K562 (cell line): ENCODE measurements at regions not wholly inside any gene's neighbourhood (a gene's known extent, or its start where the extent isn't known, plus 50 kb on each side); places are given as distances from the start of the nearest gene placed in this dataset.

Experiments used
- ATAC-seq: fragments of 200-7000 bp; cut with Tn5 transposase; 3 replicates; pipeline ENCODE4 v1.9.1; 2020; ENCODE audit warnings: moderate library complexity
- BruUV-seq: library from RNA; stranded (reverse); fragments of 400-500 nt; replicated peaks from 2 replicates; lab custom pipeline; 2021; lab: Mats Ljungman, UMichigan
- CTCF ChIA-PET: fragments of 300-600 bp; formaldehyde crosslinking; extraction: SDS; loops from one replicate; lab custom pipeline; 2021; ENCODE audit warnings: low intra/inter-chr PET ratio; lab: Yijun Ruan, JAX
- POLR2A ChIA-PET: fragments of 300-600, 350-650 bp; sonication (Branson Sonifier 250); formaldehyde crosslinking; extraction: SDS; loops from one replicate; lab custom pipeline; 2021; ENCODE audit warnings: antibody characterized with exemption, inconsistent platforms; lab: Yijun Ruan, JAX
- DNase-seq, 4 experiments: peaks; one replicate each; pipeline versions ENCODE4 v3.0.0 to v3.0.0-alpha.2; 2011 to 2018; ENCODE audit warnings: low spot score in 3 of 4, mixed read lengths in 3 of 4; ENCODE audit errors: extremely low read depth in 1 of 4
- FAIRE-seq: peaks from 2 replicates; lab custom pipeline; 2011; peaks lifted over from hg19 to GRCh38; lab: Jason Lieb, UNC
- H2AFZ ChIP-seq: 2 replicates; pipeline ENCODE4 v1.6.0; 2011; ENCODE audit warnings: low read depth, low read length, control low read depth, inconsistent platforms
- H3K27ac ChIP-seq: fragments of 200-600 bp; 3 replicates; pipeline ENCODE4 v1.8.0; 2011; ENCODE audit warnings: low read depth, mild to moderate bottlenecking, control low read depth, inconsistent platforms, low read length, moderate library complexity, mixed read lengths; ENCODE audit errors: extremely low read depth
- H3K27me3 ChIP-seq, 2 experiments: fragments of 300-600 bp in 1 of 2; 2 replicates in 1 of 2; 3 replicates in 1 of 2; pipeline versions ENCODE4 v1.6.0 to v1.8.0; 2011; ENCODE audit warnings: inconsistent platforms in 2 of 2, low read length in 2 of 2, mild to moderate bottlenecking in 1 of 2, mixed read lengths in 1 of 2, moderate library complexity in 1 of 2; ENCODE audit not compliant: control insufficient read depth in 2 of 2, insufficient read depth in 2 of 2
- H3K36me3 ChIP-seq: fragments of 300-600 bp; 3 replicates; pipeline ENCODE4 v1.8.0; 2011; ENCODE audit warnings: mild to moderate bottlenecking, low read length, inconsistent platforms; ENCODE audit not compliant: control insufficient read depth, insufficient read depth
- H3K4me1 ChIP-seq, 2 experiments: fragments of 200-600 bp in 1 of 2; replicated peaks in 1 of 2; 2 replicates in 1 of 2; 3 replicates in 1 of 2; pipeline versions ENCODE4 v1.5.1 to v1.8.0; 2011; ENCODE audit warnings: inconsistent platforms in 2 of 2, low read length in 2 of 2, mild to moderate bottlenecking in 1 of 2, mixed read lengths in 1 of 2, moderate library complexity in 1 of 2; ENCODE audit not compliant: control insufficient read depth in 2 of 2, insufficient read depth in 2 of 2
- H3K4me2 ChIP-seq: 2 replicates; pipeline ENCODE4 v1.6.1; 2011; ENCODE audit warnings: low read length, control low read depth, inconsistent platforms, mixed read lengths; ENCODE audit not compliant: insufficient read depth
- H3K4me3 ChIP-seq: fragments of 200-600 bp; sonication (generic), shearing (Covaris generic); 2 replicates; pipeline ENCODE4 v1.5.1; 2016; ENCODE audit warnings: control low read depth, inconsistent platforms
- H3K79me2 ChIP-seq: fragments of 200-600 bp; 3 replicates; pipeline ENCODE4 v1.8.0; 2011; ENCODE audit warnings: low read length, inconsistent platforms; ENCODE audit not compliant: control insufficient read depth, insufficient read depth
- H3K9ac ChIP-seq, 2 experiments: 2 replicates each; pipeline versions ENCODE4 v1.6.0 to v1.6.1; 2011; ENCODE audit warnings: low read depth in 2 of 2, low read length in 2 of 2, control low read depth in 1 of 2, inconsistent platforms in 1 of 2, mild to moderate bottlenecking in 1 of 2, mixed read lengths in 1 of 2; ENCODE audit not compliant: insufficient read depth in 1 of 2
- H3K9me1 ChIP-seq: one replicate; pipeline ENCODE4 v1.6.0; 2011; ENCODE audit warnings: inconsistent platforms, mild to moderate bottlenecking, low read length, moderate library complexity; ENCODE audit not compliant: control insufficient read depth, insufficient read depth
- H3K9me3 ChIP-seq: replicated peaks from 2 replicates; pipeline ENCODE4 v1.5.1; 2011; ENCODE audit warnings: low read depth, low read length, inconsistent platforms; ENCODE audit not compliant: control insufficient read depth, insufficient read depth
- H4K20me1 ChIP-seq: replicated peaks from 2 replicates; pipeline ENCODE4 v1.6.1; 2011; ENCODE audit warnings: low read length, inconsistent platforms, mixed read lengths; ENCODE audit not compliant: control insufficient read depth, insufficient read depth
- EP400 ChIP-seq: fragments of 450-650 bp; IDR thresholded peaks from 2 replicates; pipeline ENCODE4 v1.6.1; 2017; ENCODE audit warnings: antibody characterized with exemption, mild to moderate bottlenecking, moderate library complexity
- GATA2 ChIP-seq: sonication (generic); formaldehyde crosslinking; IDR thresholded peaks from 2 replicates; pipeline ENCODE4 v1.4.0; 2020; ENCODE audit warnings: mild to moderate bottlenecking, missing genetic modification reagents
- RAD21 ChIP-seq, 2 experiments: fragments of 250-450 bp in 1 of 2; fragments of 450-650 bp in 1 of 2; sonication (Bioruptor Pico) in 1 of 2; formaldehyde crosslinking in 1 of 2; IDR thresholded peaks in 1 of 2; conservative IDR thresholded peaks in 1 of 2; 2 replicates each; pipeline versions ENCODE4 v1.4.0 to v1.8.0; 2020 to 2022; ENCODE audit warnings: mild to moderate bottlenecking in 2 of 2, moderate library complexity in 1 of 2
- RFX5 ChIP-seq: IDR thresholded peaks from 2 replicates; pipeline ENCODE4 v1.6.1; 2011; ENCODE audit warnings: low read depth, mild to moderate bottlenecking, improper control_type of control experiment, low read length
- WGBS: fragments of 100-300 bp; shearing (Covaris generic); methylation state at CpG from one replicate; pipeline ENCODE4 v1.1.6; 2016; ENCODE audit warnings: low coverage, mixed read lengths; ENCODE audit not compliant: insufficient coverage; ENCODE audit errors: missing lambda C conversion rate; 5-methylcytosine and 5-hydroxymethylcytosine counted together
- in situ Hi-C: fragments of 300-500 bp; cut with MboI; formaldehyde crosslinking; loops from 4 replicates; pipeline ENCODE4 v1.15.0; 2018; ENCODE audit warnings: inconsistent platforms, mixed read lengths
- intact Hi-C: fragments of 100-400 bp; cut with micrococcal nuclease; formaldehyde crosslinking; loops from 2 replicates; pipeline ENCODE4 v1.14.2; 2022
- TF ChIP-seq, protein P1 (sequence below), 3 experiments: IDR thresholded peaks in 2 of 3; conservative IDR thresholded peaks in 1 of 3; 2 replicates each; pipeline ENCODE4 v1.5.1; 2011 to 2012; ENCODE audit warnings: low read length in 3 of 3, mild to moderate bottlenecking in 3 of 3, control low read depth in 2 of 3, improper control_type of control experiment in 1 of 3, inconsistent platforms in 1 of 3, low read depth in 1 of 3, mixed read lengths in 1 of 3, moderate library complexity in 1 of 3; ENCODE audit not compliant: insufficient read depth in 2 of 3
- TF ChIP-seq, protein P2 (sequence below): fragments of 250-450 bp; sonication (Bioruptor Pico); IDR thresholded peaks from 2 replicates; pipeline ENCODE4 v1.8.0; 2021; ENCODE audit warnings: moderate library complexity, mild to moderate bottlenecking, inconsistent platforms
- TF ChIP-seq, protein P3 (sequence below): fragments of 250-450 bp; sonication (Bioruptor Pico); IDR thresholded peaks from 2 replicates; pipeline ENCODE4 v1.5.0; 2021

DNA sequence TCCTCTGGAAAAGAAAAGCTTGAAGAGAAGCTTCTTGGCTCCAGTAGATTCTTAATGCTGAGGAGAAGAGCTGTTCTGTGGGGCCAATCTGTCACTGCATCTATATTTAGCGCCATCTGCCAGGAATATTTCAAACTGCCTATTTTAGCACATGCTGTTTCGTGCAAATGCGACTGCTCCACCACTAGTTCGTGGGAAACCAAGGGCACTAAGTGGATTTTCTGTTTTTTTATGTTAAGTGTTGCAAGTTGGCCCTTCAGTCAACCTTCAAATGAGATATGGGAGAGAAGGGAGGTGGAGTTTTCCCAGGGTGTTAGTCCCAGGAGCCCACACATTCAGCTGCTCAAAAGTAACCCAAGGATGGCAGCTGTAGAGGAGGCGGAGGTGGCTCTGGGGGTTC lies 91.9 kb downstream of the TSEN15 start:
- 6% methylated on average over 5 of the region's 5 CpGs for WGBS

More for the DNA sequence above, 91.9 kb downstream of the TSEN15 start:
- no peak overlapping the region for H3K9ac ChIP-seq
- no peaks in the 10 kb centered on the region for H3K4me1 ChIP-seq
- CTCF ChIA-PET: no interaction called here
- in situ Hi-C loops (no loop called here), intact Hi-C loops (no loop called here)
- no peak overlapping the region for H2AFZ ChIP-seq
- no peak overlapping the region for H3K27ac ChIP-seq
- H3K79me2 ChIP-seq: no peaks in the 10 kb centered on the region
- H3K36me3 ChIP-seq: no peaks in the 10 kb centered on the region
- H3K4me2 ChIP-seq: no peak overlapping the region
- H3K9me3 ChIP-seq: no peaks in the 10 kb centered on the region
- no peak overlapping the region for H3K4me3 ChIP-seq
- no peak for FAIRE-seq
- ATAC-seq: peak; percentile 81
- POLR2A ChIA-PET: no interaction called here
- BruUV-seq: no TSS peak
- H3K27me3 ChIP-seq: peaks cover 7 to 12% of the 10 kb centered on the region in 2 experiments; a peak in 1 of 5 replicates
- peak in 1 of 4 experiments; percentile 15 for DNase-seq
- no peaks in the 10 kb centered on the region for H3K9me1 ChIP-seq
- H4K20me1 ChIP-seq: no peaks in the 10 kb centered on the region
- TF ChIP-seq GATA2 (CRISPR knock-in tag) (peak; percentile 51; the same call in 1 of the 2 replicates), RAD21 (CRISPR knock-in tag; conservative IDR thresholded peaks at IDR 0.05 in 1 of 2, IDR thresholded peaks at IDR 0.05 in 1 of 2) (peak; percentile 19 to 40; a peak in 3 of 4 replicates), EP400 (no peak), RFX5 (no peak)
- TF ChIP-seq, protein P1, sequence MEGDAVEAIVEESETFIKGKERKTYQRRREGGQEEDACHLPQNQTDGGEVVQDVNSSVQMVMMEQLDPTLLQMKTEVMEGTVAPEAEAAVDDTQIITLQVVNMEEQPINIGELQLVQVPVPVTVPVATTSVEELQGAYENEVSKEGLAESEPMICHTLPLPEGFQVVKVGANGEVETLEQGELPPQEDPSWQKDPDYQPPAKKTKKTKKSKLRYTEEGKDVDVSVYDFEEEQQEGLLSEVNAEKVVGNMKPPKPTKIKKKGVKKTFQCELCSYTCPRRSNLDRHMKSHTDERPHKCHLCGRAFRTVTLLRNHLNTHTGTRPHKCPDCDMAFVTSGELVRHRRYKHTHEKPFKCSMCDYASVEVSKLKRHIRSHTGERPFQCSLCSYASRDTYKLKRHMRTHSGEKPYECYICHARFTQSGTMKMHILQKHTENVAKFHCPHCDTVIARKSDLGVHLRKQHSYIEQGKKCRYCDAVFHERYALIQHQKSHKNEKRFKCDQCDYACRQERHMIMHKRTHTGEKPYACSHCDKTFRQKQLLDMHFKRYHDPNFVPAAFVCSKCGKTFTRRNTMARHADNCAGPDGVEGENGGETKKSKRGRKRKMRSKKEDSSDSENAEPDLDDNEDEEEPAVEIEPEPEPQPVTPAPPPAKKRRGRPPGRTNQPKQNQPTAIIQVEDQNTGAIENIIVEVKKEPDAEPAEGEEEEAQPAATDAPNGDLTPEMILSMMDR (IDR thresholded peaks at IDR 0.05 in 2 of 3, conservative IDR thresholded peaks at IDR 0.05 in 1 of 3; ENCODE audit: insufficient read depth in 2 of 3, low read depth in 1 of 3, low read length in 3 of 3): peak in 2 of 3 experiments; percentile 29 to 38; a peak in 3 of 6 replicates
- TF ChIP-seq, protein P2, sequence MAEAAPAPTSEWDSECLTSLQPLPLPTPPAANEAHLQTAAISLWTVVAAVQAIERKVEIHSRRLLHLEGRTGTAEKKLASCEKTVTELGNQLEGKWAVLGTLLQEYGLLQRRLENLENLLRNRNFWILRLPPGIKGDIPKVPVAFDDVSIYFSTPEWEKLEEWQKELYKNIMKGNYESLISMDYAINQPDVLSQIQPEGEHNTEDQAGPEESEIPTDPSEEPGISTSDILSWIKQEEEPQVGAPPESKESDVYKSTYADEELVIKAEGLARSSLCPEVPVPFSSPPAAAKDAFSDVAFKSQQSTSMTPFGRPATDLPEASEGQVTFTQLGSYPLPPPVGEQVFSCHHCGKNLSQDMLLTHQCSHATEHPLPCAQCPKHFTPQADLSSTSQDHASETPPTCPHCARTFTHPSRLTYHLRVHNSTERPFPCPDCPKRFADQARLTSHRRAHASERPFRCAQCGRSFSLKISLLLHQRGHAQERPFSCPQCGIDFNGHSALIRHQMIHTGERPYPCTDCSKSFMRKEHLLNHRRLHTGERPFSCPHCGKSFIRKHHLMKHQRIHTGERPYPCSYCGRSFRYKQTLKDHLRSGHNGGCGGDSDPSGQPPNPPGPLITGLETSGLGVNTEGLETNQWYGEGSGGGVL (CRISPR knock-in tag): no peak
- TF ChIP-seq, protein P3, sequence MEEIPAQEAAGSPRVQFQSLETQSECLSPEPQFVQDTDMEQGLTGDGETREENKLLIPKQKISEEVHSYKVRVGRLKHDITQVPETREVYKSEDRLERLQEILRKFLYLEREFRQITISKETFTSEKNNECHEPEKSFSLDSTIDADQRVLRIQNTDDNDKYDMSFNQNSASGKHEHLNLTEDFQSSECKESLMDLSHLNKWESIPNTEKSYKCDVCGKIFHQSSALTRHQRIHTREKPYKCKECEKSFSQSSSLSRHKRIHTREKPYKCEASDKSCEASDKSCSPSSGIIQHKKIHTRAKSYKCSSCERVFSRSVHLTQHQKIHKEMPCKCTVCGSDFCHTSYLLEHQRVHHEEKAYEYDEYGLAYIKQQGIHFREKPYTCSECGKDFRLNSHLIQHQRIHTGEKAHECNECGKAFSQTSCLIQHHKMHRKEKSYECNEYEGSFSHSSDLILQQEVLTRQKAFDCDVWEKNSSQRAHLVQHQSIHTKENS (CRISPR knock-in tag): no peak
